ENCODE measurements at regions not wholly inside any gene's neighbourhood (a gene's known extent, or its start where the extent isn't known, plus 50 kb on each side); places are given as distances from the start of the nearest gene placed in this dataset.

GRCh38 chr17:70752966-70753467, 583.7 kb downstream of the KCNJ2 start:
- no peak for DNase-seq

GRCh38 chr17:70763018-70763417, 593.7 kb downstream of the KCNJ2 start:
- no peak for DNase-seq

DNA sequence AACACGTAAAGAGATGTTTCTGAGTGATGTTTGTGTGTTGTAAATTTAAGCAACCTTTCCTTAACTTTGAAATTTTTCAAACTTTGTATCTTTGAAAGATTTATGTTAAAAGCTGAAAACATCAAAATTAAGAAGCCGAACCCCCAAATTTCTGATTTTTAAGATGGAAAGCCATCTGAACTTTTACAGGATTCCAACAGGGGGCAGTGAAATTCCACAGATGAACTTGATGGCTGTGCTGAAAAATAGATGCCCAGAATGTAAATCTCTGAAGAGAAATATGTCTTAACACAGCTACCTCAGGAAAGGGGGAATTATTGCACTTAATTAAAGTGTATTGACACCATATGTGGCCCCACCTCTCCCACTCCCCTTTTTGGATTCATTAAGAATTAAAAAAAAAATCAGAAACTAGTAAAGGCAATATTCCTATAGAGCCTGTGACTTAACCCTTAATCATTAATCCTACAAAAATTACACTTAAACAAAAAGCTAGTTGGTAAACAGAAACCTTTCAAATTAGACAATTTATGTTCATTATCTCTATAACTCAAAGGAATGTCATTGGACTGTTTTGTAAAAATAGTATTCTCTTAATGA, 597.9 kb downstream of the KCNJ2 start:
- peak in 1 of 2 donors; percentile 23 for DNase-seq

GRCh38 chr17:70769956-70770355, 600.6 kb downstream of the KCNJ2 start:
- no peak for DNase-seq

DNA sequence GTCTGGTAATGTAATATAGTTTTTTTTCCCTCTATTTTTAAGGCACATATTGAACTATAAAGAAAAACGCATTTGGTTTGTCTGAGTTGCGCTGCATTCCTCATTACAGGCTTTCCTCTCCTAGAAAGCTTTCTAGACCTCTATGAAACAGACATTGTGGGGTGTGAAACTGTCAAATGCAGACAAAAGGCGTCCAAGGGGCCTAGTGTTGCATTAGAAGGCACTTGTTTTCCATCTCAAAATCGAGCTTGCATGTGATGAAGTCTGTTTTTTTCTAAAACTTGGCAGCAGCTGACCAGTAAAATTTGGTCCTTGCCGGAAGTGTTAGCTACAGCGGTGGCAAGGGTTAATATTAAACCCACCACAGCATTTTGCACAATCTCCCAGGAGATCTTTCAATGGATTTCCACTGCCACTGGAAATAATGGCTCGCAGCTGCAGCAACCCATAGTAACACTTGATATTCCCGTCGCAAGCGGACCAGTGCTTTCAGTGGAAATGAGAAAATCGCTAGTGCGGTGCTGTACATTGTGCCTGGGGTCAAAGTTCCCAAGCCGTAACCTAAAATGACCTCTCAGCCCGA, 602.6 kb downstream of the KCNJ2 start:
- no peak for DNase-seq

DNA sequence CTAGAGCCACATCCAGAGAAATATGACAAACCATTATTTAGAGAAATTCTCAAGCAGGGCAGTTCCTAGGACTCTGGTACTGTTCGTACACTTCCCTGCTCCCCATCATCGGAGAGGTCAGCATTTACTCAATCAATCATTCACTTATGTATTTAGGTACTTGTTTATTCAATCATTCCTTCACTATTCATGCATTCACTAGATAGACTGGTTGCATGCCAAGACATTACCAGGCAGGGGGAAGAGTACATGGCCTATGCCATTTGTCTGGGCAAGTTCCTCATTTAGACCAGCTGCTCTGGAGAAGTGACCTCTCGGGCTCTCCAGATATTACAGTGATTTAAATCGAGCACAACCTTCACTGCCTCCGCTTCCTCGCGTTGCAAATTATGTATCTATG, 603.4 kb downstream of the KCNJ2 start:
- no peak for DNase-seq

DNA sequence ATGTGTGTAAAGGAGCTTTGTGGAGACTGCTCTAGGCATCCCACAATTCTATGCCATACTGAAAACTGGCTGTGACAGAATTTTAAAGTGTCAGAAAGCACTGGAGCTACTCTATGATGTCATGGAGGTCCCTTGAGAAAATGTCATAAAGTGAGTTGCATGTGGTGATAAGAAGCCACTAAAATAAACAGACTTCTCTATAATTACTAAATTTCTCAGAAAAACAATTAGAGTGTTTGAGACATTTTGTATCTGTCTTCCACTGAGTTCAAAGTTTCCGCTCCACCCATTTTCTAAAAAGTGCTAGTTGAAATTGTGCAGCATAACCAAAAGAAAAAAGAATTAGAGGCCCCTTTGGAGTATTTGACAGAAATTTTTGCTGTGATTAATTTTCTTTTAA, 603.9 kb downstream of the KCNJ2 start:
- no peak for DNase-seq

GRCh38 chr17:70774339-70775117, 605.2 kb downstream of the KCNJ2 start:
- DNase-seq, result no peak

DNA sequence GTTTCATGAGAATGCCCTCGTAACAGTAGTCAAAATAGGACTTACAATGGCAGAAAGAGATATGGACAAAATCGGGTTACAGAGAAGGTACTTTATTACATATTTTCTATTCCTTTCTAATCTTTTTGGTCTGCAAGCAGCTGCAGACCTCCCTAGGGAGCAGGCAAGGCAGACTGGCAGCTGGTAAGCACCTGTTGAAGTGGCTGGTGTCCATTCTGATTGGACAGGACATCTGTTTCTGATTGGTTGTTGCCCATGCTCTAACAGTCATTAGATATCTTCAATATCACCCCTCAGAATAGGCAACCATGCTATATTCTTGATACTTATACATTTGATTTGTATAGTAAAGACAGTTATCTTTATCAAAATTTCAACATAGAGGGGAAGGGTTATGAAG, 606.3 kb downstream of the KCNJ2 start:
- DNase-seq, result no peak

DNA sequence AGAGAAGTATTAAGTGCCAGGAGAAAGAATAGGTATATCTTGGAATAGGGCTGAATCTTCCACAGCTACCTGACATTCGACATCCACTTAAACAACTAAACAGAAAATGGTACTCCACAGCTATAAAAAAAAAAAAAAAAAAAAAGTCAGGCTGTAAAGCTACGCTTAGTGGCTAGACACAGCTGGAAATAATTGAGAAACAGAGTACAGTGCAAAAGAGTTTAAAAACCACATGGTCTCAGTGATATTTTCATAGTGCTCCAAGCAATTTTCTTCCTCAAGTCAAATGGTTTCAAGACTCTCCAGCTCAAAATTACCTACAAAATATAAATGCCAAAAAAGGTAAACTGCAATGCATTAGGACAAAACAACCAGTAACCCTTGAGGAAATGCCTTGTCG, 607.1 kb downstream of the KCNJ2 start:
- no peak for DNase-seq

DNA sequence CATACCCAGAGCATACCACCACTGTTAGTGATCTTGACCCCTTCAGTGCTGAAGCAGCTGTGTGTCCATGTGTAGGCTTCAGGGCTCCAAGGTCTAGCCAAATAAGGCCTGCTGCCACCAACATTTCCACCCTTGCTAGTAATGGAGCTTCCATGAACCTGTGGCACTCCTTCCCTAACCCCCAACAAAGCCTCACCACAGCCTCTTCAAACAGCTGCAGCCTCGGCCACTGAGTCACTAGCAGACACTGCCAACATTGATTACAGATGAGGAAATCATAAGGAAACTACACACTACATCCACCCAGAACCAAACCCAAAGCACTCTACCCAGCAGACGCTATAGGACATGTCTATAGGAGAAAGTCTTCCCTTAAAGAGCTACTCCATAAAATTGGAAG, 610.7 kb downstream of the KCNJ2 start:
- DNase-seq, result no peak

GRCh38 chr17:70786081-70786480, 616.7 kb downstream of the KCNJ2 start:
- no peak for DNase-seq

GRCh38 chr17:70787721-70788300, 618.5 kb downstream of the KCNJ2 start:
- no peak for DNase-seq

GRCh38 chr17:70791748-70792443, 622.6 kb downstream of the KCNJ2 start:
- no peak for DNase-seq

DNA sequence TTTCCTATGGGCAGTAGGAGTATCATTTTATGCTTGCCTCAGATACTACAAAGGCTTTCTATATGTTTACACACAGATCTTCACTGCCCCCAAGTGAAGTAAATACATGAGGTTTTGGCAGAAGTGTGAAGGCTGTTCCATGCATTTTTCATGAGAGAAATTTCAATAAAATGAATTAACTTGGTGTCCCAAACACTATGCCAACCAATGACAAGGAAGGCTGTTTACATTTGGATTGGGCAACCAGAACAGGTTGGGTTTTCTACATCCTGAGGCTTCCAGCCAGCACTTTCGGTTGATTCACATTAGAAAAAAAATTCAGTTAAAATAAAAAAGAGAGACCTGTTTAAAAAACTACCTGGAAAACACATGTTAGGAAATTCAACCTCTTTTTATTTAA, 625.4 kb downstream of the KCNJ2 start:
- no peak for DNase-seq

DNA sequence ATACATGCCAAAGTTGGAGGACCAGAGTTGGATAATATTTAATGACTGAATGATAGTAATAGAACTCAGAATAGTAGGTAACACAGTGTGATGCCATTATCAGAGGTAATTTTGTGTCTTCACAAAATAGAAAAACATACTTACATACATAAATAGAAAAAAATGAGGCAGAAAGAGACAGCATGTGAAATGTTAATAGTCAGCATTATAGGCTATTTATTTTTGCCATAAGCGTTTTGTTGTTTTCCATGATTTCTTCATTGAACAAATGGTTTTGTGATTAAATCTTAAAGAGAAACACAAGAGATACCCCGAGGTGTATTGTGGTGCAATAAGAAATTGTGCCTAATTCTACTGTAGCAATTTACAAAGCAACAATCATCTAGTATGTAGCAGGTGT, 626.3 kb downstream of the KCNJ2 start:
- no peak for DNase-seq

GRCh38 chr17:70796757-70797156, 627.4 kb downstream of the KCNJ2 start:
- no peak for DNase-seq

DNA sequence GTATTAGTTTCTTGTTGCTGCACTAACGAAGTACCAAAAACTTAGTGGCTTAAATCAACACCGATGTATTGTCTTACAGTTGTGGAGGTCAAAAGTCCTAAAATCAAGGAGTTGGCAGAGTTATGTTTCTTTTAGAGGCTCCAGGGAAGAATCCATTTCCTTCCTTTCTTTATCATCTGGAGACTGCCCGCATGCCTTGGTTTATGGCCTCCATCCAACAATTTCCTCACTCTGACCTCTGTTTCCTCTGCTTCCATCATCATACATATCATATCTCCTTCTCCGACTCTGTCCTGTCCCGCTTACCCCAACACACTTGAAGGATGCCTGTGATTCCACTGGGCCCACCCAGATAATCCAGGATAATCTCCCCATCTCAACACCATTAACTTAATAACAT, 627.8 kb downstream of the KCNJ2 start:
- no peak for DNase-seq

- DNase-seq, result no peak
Observed at GRCh38 chr17:70804161-70804560, 634.8 kb downstream of the KCNJ2 start.

DNA sequence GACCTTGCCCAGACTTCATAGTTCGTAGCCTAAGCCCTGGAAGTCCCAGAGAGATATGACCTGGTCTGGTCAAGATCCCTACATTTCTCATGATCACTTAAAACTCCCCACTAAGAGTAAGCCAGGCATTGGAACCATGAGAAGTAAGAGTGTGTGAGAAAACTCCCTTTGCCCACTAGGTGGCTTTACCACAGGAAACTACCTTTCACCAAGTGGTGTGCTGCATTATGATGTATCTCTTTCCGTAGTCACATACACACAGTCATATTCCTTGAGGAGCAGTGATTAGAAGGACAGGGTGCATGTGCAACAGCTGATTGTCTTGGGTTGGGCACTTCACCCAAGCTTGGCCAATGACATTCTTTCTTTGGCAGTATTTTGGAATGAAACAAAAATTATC, 639.3 kb downstream of the KCNJ2 start:
- no peak for DNase-seq

DNA sequence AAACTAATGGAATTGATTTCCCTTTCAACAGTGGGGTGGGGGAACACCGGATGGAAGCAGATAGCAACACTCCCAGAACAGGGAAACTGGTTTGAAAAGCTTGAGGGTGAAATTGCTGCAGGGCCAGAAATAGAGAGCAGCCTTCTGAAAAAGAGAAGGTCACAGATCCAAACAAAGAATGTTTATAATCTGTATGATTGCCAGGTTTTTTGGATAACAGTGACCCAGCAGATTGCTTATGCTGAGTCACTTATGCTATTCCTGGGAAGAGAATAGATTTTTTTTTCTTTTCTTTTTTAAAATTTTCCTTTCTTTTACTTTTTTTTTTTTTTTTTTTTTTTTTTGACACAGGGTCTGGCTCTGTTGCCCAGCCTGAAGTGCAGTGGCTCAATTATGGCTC, 641.3 kb downstream of the KCNJ2 start:
- no peak for DNase-seq

DNA sequence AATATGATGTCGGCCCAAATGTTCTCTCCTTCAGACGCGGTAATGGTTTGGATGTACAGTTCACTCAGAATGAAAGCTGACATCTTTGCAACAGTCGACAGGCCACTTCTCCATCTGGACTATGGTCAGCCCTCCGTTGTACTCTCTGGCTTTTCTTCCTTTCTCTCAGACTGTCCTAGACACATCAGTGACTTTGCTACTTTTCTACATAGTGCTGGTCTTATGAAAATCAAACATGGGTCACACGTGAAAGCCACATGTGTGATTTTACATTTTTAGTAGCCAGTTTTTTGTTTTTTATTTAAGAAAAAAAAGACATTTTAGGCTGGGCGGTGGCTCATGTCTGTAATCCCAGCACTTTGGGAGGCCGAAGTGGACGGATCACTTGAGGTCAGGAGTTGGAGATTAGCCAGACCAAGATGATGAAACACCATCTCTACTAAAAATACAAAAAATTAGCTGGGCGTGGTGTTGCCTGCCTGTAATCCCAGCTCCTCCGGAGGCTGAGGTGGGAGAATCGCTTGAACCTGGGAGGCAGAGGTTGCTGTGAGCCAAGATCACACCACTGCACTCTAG, 644.1 kb downstream of the KCNJ2 start:
- no peak for DNase-seq

DNA sequence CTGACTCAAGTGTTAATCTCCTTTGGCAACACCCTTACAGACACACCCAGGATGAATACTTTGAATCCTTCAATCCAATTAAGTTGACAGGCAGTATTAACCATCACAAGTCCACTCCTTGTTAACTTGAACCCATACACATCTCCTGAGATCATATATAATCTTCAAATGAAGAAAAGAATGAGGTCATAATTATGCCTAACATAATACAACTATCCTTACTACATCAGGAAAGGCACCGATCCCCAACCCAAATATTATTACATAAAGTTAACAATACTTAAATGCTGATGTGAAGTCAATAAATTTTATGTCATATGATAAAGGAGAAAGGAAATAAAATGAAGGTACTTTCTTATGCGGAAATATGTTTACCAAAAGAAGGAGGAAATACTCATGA, 649.9 kb downstream of the KCNJ2 start:
- no peak for DNase-seq

All from hippocampal formation (tissue), 2 donors.